MM.1S (cell line): ENCODE measurements at regions not wholly inside any gene's neighbourhood (a gene's known extent, or its start where the extent isn't known, plus 50 kb on each side); places are given as distances from the start of the nearest gene placed in this dataset.

Source experiments
- EZH2 ChIP-seq: fragments of 300-600 bp; sonication (generic); optimal IDR thresholded peaks from 2 replicates; pipeline ENCODE3; 2017; ENCODE audit warnings: low read depth, mild to moderate bottlenecking, antibody characterized with exemption, low read length, mixed read lengths
- EZH2phosphoT487 ChIP-seq: fragments of 300-600 bp; sonication (generic); IDR thresholded peaks from 2 replicates; pipeline ENCODE4 v1.6.1; 2018; ENCODE audit warnings: antibody characterized with exemption, low read length
- TF ChIP-seq, protein P1 (sequence below): fragments of 300-600 bp; sonication (generic); IDR thresholded peaks from 2 replicates; pipeline ENCODE4 v1.5.1; 2016; ENCODE audit warnings: antibody characterized with exemption, low read length, mixed read lengths

DNA sequence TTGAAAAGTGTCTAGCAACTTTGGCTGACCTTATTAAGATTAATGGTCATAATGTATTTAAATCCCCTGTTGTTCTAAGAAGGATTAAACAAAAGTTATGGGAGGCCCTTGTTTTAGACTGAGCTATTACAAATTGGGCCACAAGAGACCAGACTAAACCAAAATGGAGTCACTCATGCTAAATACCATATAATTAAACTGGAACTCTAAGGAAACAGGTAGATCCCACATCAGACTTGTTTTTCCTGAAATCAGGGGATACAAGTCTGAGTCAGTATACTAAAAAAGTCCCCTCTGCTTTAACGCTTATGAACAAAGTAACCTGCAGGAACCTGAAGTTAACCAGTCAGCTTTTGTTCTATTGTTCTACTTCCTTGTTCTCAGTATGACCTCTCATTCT is 305.9 kb upstream of the SGCG start:
- TF ChIP-seq, protein P1, sequence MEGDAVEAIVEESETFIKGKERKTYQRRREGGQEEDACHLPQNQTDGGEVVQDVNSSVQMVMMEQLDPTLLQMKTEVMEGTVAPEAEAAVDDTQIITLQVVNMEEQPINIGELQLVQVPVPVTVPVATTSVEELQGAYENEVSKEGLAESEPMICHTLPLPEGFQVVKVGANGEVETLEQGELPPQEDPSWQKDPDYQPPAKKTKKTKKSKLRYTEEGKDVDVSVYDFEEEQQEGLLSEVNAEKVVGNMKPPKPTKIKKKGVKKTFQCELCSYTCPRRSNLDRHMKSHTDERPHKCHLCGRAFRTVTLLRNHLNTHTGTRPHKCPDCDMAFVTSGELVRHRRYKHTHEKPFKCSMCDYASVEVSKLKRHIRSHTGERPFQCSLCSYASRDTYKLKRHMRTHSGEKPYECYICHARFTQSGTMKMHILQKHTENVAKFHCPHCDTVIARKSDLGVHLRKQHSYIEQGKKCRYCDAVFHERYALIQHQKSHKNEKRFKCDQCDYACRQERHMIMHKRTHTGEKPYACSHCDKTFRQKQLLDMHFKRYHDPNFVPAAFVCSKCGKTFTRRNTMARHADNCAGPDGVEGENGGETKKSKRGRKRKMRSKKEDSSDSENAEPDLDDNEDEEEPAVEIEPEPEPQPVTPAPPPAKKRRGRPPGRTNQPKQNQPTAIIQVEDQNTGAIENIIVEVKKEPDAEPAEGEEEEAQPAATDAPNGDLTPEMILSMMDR = no peak
- TF ChIP-seq EZH2 (no peak), EZH2phosphoT487 (no peak)
